Erythroblast (primary cell): ENCODE measurements at regions not wholly inside any gene's neighbourhood (a gene's known extent, or its start where the extent isn't known, plus 50 kb on each side); places are given as distances from the start of the nearest gene placed in this dataset.

Experiments used
- GATA1 ChIP-seq: IDR thresholded peaks from 2 replicates; pipeline ENCODE4 v1.6.1; 2011; ENCODE audit warnings: low read depth, mild to moderate bottlenecking, control low read depth, low read length, moderate library complexity
- POLR2A ChIP-seq: IDR thresholded peaks from 2 replicates; pipeline ENCODE4 v1.6.1; 2011; ENCODE audit warnings: mild to moderate bottlenecking, low read length

GRCh38 chr4:38442073-38442788 lies 221.8 kb upstream of the KLF3 start:
- TF ChIP-seq POLR2A = no peak
- TF ChIP-seq GATA1 = no peak
